ENCODE measurements at regions not wholly inside any gene's neighbourhood (a gene's known extent, or its start where the extent isn't known, plus 50 kb on each side); places are given as distances from the start of the nearest gene placed in this dataset.

- DNase-seq (ENCODE audit: low spot score) = no peak
- Histone ChIP-seq H3K36me3 (no peaks in the 10 kb centered on the region), H3K4me1 (replicated peaks) (no peaks in the 10 kb centered on the region), H3K9me3 (no peaks in the 10 kb centered on the region), H3K4me3 (no peak overlapping the region), H3K27ac (no peak overlapping the region), H3K27me3 (replicated peaks; ENCODE audit: insufficient read depth) (no peaks in the 10 kb centered on the region)
- intact Hi-C loops (cut with DNase I) = no loop called here
- no peak for TF ChIP-seq POLR2AphosphoS5 (IDR thresholded peaks at IDR 0.05)
- TF ChIP-seq, protein P1, sequence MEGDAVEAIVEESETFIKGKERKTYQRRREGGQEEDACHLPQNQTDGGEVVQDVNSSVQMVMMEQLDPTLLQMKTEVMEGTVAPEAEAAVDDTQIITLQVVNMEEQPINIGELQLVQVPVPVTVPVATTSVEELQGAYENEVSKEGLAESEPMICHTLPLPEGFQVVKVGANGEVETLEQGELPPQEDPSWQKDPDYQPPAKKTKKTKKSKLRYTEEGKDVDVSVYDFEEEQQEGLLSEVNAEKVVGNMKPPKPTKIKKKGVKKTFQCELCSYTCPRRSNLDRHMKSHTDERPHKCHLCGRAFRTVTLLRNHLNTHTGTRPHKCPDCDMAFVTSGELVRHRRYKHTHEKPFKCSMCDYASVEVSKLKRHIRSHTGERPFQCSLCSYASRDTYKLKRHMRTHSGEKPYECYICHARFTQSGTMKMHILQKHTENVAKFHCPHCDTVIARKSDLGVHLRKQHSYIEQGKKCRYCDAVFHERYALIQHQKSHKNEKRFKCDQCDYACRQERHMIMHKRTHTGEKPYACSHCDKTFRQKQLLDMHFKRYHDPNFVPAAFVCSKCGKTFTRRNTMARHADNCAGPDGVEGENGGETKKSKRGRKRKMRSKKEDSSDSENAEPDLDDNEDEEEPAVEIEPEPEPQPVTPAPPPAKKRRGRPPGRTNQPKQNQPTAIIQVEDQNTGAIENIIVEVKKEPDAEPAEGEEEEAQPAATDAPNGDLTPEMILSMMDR (IDR thresholded peaks at IDR 0.05) = no peak
- TF ChIP-seq POLR2A (IDR thresholded peaks at IDR 0.05) = no peak
These were observed 101.5 kb upstream of the RAB11FIP2 start for GRCh38 chr10:118148247-118148646.

GRCh38 chr10:118145256-118145655 is 98.5 kb upstream of the RAB11FIP2 start:
- WGBS = 83% methylated on average over 4 of the region's 4 CpGs
- Histone ChIP-seq H3K27me3 (replicated peaks; ENCODE audit: insufficient read depth) (no peaks in the 10 kb centered on the region), H3K27ac (no peak overlapping the region), H3K36me3 (no peaks in the 10 kb centered on the region), H3K9me3 (no peaks in the 10 kb centered on the region), H3K4me3 (no peak overlapping the region), H3K4me1 (replicated peaks) (no peaks in the 10 kb centered on the region)
- TF ChIP-seq POLR2AphosphoS5 (IDR thresholded peaks at IDR 0.05) (no peak), POLR2A (IDR thresholded peaks at IDR 0.05) (no peak)
- TF ChIP-seq, protein P1 (IDR thresholded peaks at IDR 0.05) = no peak
- DNase-seq (ENCODE audit: low spot score) = no peak
- intact Hi-C loops (cut with DNase I) = no loop called here

- intact Hi-C loops (cut with DNase I) = no loop called here
- 89% methylated on average over 6 of the region's 6 CpGs for WGBS
- H3K27ac ChIP-seq = no peak overlapping the region
- no peaks in the 10 kb centered on the region for H3K4me1 ChIP-seq (replicated peaks)
- H3K4me3 ChIP-seq = no peak overlapping the region
- no peaks in the 10 kb centered on the region for H3K27me3 ChIP-seq (replicated peaks; ENCODE audit: insufficient read depth)
- no peaks in the 10 kb centered on the region for H3K9me3 ChIP-seq
- no peaks in the 10 kb centered on the region for H3K36me3 ChIP-seq
- TF ChIP-seq POLR2AphosphoS5 (IDR thresholded peaks at IDR 0.05) = no peak
- no peak for TF ChIP-seq POLR2A (IDR thresholded peaks at IDR 0.05)
- TF ChIP-seq, protein P1 (IDR thresholded peaks at IDR 0.05) = no peak
- DNase-seq (ENCODE audit: low spot score) = no peak
These were observed 94.7 kb upstream of the RAB11FIP2 start for GRCh38 chr10:118141471-118141870.

- Histone ChIP-seq H3K36me3 (no peaks in the 10 kb centered on the region), H3K4me1 (replicated peaks) (no peaks in the 10 kb centered on the region), H3K4me3 (no peak overlapping the region), H3K9me3 (no peaks in the 10 kb centered on the region), H3K27ac (no peak overlapping the region), H3K27me3 (replicated peaks; ENCODE audit: insufficient read depth) (no peaks in the 10 kb centered on the region)
- DNase-seq (ENCODE audit: low spot score) = no peak
- intact Hi-C loops (cut with DNase I) = no loop called here
- TF ChIP-seq, protein P1 (IDR thresholded peaks at IDR 0.05) = no peak
- no peak for TF ChIP-seq POLR2AphosphoS5 (IDR thresholded peaks at IDR 0.05)
- no peak for TF ChIP-seq POLR2A (IDR thresholded peaks at IDR 0.05)
These were observed 92.6 kb upstream of the RAB11FIP2 start for GRCh38 chr10:118139321-118139720.

- Histone ChIP-seq H3K36me3 (no peaks in the 10 kb centered on the region), H3K27ac (no peak overlapping the region), H3K9me3 (no peaks in the 10 kb centered on the region), H3K4me1 (replicated peaks) (no peaks in the 10 kb centered on the region), H3K27me3 (replicated peaks; ENCODE audit: insufficient read depth) (no peaks in the 10 kb centered on the region), H3K4me3 (no peak overlapping the region)
- TF ChIP-seq, protein P1 (IDR thresholded peaks at IDR 0.05) = no peak
- TF ChIP-seq POLR2AphosphoS5 (IDR thresholded peaks at IDR 0.05) (no peak), POLR2A (IDR thresholded peaks at IDR 0.05) (no peak)
- 69% methylated on average over 2 of the region's 2 CpGs for WGBS
- DNase-seq (ENCODE audit: low spot score) = no peak
- intact Hi-C loops (cut with DNase I) = no loop called here
These were observed 81.9 kb upstream of the RAB11FIP2 start for GRCh38 chr10:118128675-118129074.

Measured in prostate gland (tissue), 2 donors.